Left ventricle myocardium superior (tissue), 1 donor: ENCODE measurements at regions not wholly inside any gene's neighbourhood (a gene's known extent, or its start where the extent isn't known, plus 50 kb on each side); places are given as distances from the start of the nearest gene placed in this dataset.

Source experiments
- ATAC-seq: fragments of 200-7000 bp; cut with Tn5 transposase; one replicate; pipeline ENCODE4 v1.9.1; 2020; ENCODE audit warnings: mild to moderate bottlenecking, moderate library complexity
- DNase-seq: peaks from one replicate; pipeline ENCODE4 v3.0.0-alpha.2; 2020
- intact Hi-C: fragments of 100-400 bp; cut with micrococcal nuclease; formaldehyde crosslinking; loops from one replicate; pipeline ENCODE4 v1.11.0; 2022
- donor health status: DM: no; HTN: yes; CAD: no; lungs with severe emphysema.

DNA sequence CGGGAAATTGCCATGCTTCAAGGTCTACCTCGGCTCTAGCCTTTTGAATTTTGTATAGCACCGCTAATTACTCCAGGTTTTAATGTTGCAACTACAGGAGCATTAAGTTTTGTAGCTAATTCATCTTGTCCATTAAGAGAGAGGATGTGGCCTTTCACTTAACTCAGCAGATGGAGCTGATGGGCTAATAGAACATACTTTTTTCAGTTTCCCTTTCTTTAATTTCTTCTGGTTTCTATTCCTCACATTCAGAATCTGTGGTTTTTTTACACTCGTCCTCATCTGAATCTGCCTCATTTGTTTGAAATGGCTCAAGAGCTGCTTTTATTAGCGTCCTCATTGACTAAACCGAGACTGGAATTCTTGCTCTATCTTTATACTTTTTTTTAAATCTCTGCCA, 2085.7 kb upstream of the C9orf72 start:
- DNase-seq (no peak), ATAC-seq (no peak)
- intact Hi-C loops: no loop called here

DNA sequence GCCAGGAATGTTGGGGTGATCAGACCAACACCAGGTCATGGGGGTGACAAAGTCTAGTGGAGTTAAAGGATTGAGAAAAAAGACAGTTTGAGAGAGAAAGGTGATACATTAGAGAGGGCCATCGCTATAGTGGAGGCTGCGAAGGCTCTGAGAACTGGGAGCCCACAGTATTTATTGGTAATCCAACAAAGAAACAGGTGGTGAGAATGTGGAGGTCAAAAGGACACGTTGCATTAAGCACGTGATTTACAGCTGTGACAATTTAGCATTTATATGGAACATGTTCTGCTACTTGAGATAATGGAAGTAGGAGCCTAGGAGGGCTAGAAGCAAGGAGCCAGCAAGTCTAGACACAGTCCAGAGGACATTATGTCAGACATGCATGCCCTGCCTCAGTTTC, 2086.5 kb upstream of the C9orf72 start:
- DNase-seq: no peak
- ATAC-seq: no peak

DNA sequence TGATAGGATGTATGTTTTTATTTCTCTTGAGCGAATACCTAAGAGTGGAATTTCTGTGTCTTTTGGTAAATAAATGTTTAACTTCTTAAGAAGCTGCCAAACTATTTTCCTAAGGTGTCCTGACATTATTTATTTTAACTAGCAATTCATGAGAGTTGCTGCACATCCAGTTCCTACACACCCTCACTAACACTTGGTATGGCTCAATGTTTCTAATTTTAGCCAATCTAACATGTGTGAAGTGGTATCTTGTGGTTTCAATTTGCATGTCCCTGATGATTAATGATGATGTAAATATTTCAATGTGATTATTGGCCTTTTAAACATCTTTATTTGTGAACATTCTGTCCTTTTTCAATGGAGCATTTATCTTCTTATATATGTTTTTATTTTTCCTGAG, 2095.5 kb upstream of the C9orf72 start:
- DNase-seq: no peak
- ATAC-seq: no peak
- intact Hi-C loops: no loop called here

More for the DNA sequence above, 2086.5 kb upstream of the C9orf72 start:
- intact Hi-C loops: no loop called here

DNA sequence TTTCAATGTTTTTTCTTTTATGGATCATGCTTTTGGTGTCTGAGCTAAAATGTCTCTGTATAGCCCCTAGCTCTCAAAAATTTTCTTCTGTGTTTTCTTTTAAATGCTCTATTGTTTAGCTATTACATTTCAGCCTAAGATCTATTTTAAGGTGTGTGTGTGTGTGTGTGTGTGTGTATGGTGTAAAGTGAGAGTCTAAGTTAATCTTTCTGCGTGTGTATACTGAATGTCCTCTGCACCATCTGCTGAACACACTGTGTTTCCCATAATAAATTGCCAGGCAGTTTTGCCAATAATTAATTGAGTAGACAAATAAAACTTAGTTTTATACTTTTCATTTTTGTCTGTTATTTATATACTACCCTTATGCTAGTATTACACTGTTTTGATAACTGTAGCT, 2096.3 kb upstream of the C9orf72 start:
- DNase-seq (no peak), ATAC-seq (no peak)
- intact Hi-C loops: no loop called here

DNA sequence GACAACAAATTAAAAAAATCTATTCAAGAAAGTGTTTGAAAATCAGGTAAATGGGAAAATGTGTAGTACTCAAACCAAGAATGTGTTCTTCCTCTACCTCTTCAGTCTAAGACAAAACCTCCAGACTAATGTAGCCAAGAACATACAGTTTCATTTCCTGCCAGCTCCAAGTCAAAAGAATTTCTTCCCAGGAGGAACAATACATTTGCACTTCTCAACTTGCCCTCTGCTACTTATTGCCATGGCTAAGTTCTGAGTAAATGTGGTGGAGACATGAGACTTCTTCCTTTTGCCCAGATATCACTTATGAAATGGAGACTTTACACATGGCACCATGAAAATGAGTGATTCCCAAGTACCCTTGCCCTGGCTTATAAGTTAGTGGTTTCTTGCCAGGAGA, 2112.2 kb upstream of the C9orf72 start:
- ATAC-seq (no peak), DNase-seq (no peak)
- intact Hi-C loops: no loop called here

DNA sequence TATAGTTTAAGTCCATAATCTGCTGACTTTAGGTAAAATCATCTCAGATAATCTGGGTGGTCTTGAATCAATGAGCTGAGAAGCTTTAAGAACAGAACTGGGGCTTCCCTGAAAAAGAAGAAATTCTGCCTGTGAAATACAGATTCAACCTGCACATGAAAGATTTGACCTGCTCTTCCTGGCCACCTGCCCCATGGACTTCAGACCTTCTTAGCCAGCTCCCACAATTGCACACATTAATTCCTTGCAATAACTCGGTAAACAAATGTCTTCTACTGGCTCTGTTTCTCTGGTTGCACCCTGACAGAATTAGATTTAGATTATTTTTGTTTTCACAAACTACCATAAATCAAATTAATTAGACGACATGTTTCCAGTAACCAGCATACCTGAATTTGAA, 2117.9 kb upstream of the C9orf72 start:
- ATAC-seq: no peak
- intact Hi-C loops: no loop called here
- no peak for DNase-seq

DNA sequence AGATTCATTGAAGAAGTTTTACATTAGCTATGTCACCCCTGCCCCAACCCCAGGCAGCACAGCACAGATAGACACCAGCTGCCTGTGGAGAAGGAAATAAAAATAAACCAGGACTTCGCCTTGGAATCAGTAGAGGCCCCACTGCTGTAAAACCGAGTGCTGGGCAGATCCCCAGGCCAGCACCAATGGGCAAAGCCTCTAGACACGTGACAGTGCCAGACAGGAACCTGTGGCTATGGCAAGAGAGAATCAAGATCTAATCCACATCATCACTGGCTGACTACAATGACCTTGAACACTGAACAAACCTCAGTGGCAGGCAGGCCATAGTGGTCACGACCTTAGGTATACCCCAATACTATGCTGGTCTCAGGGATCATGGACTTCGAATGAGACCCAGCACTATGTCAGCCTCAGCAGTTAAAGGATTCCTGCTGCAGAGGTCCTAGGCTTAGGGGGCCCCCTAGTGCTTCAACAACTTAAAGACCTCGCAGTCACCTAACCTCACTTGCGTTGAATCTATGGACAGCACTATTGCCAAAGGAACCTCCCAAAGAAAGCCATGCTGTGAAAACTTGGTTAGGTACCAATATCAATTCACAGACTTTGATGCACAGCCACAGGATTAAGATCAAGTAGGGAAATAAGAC, 2118.6 kb upstream of the C9orf72 start:
- ATAC-seq: no peak
- DNase-seq: no peak
- intact Hi-C loops: no loop called here

DNA sequence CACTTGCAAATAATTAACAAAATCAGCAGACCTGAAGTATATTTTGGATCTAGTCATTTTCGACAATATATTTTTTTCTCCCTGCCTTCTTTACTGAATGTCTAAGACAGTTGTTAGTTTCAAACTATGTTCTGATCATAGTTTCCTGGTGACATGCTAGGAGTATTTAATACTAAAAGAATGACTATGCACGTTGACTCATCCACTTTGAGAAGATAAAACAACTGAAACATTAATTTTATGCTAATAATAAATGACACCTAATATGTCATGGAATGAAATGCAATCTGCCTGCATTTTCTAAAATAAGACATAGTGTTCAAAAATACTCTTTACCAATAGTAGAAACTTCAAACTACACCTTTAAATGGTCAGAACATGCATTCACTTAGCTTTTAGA, 2123.7 kb upstream of the C9orf72 start:
- ATAC-seq (no peak), DNase-seq (no peak)
- intact Hi-C loops: no loop called here

DNA sequence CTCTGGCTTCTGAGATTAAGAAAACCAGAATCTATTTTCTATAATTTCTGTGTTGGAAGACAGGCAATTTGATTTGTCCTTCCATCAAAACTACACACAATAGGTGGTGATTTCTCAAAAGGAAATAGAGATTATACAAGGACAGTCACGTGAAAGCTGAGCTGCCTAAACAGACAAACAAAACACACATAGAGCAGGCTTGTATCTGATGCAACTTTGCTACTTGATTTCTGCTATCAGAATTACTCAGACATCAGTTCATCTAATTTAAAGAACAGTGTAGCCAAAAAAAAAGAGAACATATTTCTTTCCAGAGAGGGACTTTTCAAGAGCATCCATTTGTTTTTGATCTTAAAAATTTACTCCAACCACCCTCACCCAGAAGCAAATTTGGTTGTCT, 2128.3 kb upstream of the C9orf72 start:
- DNase-seq: no peak
- intact Hi-C loops: no loop called here
- ATAC-seq: no peak

DNA sequence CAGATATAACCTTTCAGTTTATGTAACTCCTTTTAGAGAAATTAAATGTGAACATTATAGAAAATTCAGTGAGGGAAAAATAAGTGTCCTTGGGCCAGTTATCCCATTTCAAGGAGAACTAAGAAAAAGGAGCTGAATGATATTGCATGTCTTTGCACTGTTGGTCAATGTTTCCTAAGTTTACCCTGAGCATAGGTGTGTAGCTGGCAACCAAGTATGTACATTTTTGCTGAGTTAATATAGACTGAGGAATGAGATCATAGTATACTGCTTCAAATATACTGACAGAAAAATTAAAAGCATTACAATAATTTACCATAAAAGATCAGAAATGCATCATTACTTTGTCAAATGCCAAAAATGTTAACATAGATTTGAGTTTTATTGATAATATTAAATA, 2128.7 kb upstream of the C9orf72 start:
- DNase-seq (no peak), ATAC-seq (no peak)
- intact Hi-C loops: no loop called here

DNA sequence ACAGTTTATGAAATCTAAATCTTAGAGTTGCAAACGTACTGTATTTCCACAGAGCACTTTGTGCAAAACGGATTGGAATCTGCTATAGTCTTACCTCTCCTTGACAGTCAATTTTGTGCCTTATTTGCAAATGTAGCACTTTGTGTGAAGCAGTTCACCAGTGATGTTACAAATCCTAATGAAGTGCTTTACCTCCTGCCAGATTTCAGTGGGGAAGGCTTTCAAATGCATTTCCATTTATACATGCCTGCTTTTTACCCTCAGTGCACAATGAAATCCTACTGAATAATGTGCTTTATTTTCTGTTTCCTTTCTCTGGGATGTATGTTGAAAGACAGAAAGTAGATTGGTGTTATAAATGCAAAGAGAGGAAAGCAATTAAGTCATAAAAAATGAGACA, 2141.6 kb upstream of the C9orf72 start:
- no peak for ATAC-seq
- no peak for DNase-seq
- intact Hi-C loops: no loop called here

DNA sequence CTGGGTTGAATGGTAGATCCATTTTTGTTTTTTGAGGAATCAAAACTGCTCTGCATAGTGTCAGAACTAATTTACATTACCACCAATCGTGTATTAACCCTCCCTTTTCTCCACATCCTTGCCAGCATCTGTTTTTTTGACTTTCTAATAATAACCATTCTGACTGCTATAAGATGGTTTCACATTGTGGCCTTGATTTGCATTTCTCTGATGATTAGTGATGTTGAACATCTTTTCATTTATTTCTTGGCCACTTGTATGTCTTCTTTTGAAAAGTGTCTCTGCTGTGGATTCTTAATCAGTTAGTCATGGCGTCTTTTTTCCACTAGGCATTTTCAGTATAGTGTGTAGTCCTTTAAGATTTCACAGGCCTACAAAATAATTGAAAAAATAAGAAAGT, 2144.3 kb upstream of the C9orf72 start:
- ATAC-seq: no peak
- intact Hi-C loops: no loop called here
- DNase-seq: no peak

DNA sequence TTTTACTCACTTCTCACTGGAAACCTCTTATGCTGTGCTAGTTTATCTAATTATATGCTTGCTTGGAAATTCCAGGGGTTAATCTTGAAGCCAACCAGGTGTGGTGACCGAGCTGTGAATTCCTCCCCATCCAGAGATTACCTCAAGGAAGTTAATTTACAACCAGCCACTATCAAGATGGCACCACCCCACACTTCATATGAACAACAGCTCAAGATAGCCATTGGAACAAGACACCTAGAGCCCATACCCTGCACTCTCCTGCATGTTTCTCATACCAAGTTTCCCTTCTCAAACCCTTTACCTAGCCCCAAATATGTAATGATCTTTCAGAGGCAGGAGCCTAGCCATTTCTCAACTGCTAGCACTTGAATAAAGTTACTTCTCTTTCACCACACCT, 2156.9 kb upstream of the C9orf72 start:
- DNase-seq: no peak
- no peak for ATAC-seq
- intact Hi-C loops: no loop called here

DNA sequence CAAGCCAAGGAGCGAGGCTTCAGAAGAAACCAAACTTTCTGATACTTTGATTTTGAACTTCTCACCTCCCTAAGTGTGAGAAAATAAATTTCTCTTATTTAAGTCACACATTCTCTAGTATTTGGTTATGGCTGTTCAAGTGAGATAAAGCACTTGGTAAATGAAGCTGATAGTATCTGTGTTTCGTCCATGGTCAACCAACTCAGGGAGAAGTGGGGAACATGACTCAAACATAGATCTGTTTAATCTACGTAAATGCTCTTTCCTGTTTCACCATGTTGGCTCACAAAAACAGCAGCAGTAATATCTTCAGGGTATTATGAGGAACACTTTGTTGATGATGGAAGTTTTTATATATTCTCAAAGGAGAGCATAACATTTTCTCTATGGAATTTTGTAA, 2167.2 kb upstream of the C9orf72 start:
- no peak for DNase-seq
- ATAC-seq: no peak
- intact Hi-C loops: no loop called here

DNA sequence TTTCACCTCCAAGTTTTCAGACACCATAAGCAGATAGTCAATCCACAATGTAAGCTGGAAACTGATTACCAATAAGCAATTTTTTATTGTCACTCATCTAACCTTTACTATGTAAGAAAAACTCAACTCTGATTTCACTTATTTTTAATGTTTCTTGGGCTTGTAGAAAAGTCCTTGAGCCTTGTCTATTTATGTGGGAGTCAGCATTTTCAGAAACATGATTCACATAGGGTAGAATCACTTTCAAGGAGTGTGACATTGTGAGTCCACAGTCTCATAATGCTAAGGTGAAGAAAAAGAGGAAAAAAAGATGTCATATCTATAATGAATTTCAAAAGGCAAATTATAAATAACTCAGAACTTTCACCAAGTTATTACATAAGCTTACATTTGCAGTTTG, 2167.9 kb upstream of the C9orf72 start:
- ATAC-seq: no peak
- intact Hi-C loops: no loop called here

DNA sequence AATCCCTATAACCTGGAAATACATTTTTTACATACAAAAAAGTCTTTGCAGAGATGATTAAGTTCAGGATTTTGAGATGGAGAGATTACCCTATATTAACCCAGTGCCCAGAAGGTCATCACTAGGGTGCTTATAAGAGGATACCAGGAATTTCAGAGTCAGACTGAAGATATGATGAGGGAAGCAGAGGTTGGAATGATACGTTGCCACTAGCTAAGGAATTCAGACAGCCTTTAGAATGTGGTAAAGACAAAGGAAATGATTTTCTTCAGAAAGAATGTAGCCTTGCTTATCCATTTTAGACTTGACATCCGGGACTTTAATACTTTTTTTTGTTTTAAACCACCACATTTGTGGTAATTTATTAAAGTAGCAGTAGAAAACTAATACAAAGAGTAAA, 2176.8 kb upstream of the C9orf72 start:
- intact Hi-C loops: no loop called here
- DNase-seq (no peak), ATAC-seq (no peak)

More for the DNA sequence above, 2167.9 kb upstream of the C9orf72 start:
- no peak for DNase-seq

DNA sequence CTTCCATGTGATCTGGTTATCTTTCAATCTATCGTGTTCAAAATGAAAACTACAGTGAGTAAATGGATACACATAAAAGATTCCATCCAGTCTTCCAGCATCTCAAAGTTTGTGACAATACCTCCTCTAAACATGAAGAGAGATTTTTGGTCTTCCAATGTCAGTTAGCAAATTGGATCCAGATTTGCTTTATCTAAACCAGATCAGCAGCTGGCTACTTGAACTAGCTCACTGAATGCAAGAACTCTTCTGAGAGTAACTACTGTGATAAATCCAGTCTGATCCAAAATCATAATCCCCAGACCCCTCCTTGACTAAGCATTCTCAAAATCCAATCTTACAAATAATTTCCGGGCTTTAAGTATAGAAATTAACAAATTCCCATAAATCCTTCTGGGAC, 2177.9 kb upstream of the C9orf72 start:
- intact Hi-C loops: no loop called here
- no peak for DNase-seq

DNA sequence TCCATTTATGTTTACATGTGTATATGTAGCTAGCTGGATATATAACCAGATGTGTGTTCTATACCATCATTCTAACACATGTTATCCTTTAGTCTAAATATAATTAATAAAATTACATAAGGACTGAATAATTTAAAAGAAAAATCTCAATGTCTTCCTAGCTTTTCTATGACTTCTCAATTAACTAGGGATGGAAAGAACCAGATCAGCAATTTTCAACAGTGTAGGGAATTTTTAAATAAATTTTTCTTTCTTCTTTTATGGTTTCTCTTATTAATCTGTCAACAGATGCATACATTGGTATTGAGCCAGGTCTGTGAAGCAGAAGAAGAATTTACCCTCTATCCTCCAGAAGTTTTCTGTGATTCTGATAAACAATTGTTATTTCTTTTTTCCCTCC, 2180.4 kb upstream of the C9orf72 start:
- ATAC-seq: no peak
- no peak for DNase-seq
- intact Hi-C loops: no loop called here

More for the DNA sequence above, 2177.9 kb upstream of the C9orf72 start:
- ATAC-seq: no peak

DNA sequence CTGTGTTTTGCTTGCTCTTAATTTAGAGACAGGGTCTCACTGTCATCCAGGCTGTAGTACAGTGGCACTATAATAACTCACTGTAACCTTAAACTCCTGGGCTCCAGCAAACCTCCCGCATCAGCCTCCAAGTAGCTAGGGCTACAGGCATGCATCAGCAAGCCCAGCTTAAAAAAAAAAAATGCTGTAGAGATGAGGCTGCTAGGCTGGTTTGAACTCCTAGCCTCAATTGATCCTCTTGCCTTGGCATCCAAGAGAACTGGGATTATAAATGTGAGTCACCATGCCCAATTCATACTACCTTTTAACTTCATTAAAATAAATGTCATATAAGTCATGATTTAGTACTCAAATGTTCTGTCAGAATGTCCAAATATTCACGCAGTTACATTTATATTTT, 2195.7 kb upstream of the C9orf72 start:
- intact Hi-C loops: no loop called here

DNA sequence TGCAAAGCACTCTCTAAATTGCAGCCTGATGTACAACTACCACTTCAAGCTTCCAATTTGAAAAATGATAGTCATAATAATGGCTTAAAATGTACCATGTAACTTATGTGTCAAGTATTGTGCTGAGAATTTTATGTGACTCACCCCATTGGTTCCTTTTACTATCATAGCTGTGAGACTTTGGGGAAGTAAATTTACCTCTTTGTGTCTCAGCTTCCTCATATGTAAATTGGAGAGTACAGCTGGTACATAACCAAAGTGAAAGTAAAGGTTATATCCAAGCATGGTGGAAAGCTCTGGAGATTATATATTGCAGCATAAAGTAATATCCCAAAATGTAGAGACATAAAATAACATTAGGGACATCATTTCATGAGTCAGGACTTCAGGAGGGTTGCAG, 2200.4 kb upstream of the C9orf72 start:
- ATAC-seq (no peak), DNase-seq (no peak)
- intact Hi-C loops: no loop called here

More for the DNA sequence above, 2195.7 kb upstream of the C9orf72 start:
- ATAC-seq: no peak
- no peak for DNase-seq

DNA sequence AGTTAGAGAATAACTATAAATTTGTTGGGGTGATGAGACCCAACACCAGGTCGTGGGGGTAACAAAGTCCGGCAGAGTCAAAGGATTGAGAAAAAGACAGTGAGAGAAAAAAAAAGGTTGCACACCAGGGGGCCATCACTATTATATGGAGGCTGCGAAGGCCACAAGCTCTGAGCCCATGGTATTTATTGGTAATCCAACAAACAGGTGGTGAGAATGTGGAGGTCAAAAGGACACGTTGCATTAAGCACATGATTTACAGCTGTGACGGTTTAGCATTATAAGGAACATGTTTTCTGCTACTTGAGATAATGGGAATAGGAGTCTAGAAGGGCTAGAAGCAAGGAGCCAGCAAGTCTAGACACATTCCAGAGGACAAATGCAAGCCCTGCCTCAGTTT, 2202.2 kb upstream of the C9orf72 start:
- ATAC-seq (no peak), DNase-seq (no peak)
- intact Hi-C loops: no loop called here

DNA sequence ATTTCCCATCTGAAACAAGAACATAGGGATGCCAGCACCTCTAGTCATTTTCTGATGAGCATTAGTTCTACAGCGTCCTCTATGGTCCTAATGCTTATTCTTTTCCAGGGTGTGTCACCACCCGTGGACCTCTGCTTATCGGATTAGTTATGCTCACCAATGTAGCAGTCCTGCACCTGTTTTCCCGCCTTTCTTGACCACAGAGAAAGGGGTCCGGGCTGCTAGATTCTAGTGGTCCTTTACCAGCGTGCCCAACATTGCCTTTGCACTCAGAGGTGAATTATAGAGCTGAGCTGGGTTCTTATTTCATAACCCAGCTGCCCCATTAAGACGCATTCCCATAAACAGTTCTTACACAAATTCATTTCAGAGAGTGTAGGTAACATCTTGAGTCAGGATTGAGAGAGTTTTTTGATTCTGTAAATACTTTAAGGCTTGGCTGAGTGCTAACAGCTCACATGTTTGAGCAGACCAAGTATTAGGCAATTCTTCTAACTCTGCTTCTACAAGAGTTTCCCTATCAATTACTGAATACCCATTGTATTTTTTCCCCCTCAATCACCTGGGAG, 2205.1 kb upstream of the C9orf72 start:
- no peak for DNase-seq
- no peak for ATAC-seq
- intact Hi-C loops: no loop called here
